Stimulated activated CD4-positive, alpha-beta T cell treated with anti-CD3 and anti-CD28 coated beads, Interleukin-12 subunit alpha, Interleukin-12 subunit beta, amount 100 ng/mL, for 24 hours (primary cell): ENCODE measurements at regions not wholly inside any gene's neighbourhood (a gene's known extent, or its start where the extent isn't known, plus 50 kb on each side); places are given as distances from the start of the nearest gene placed in this dataset.
"Not testable (repeated sequence)": the region's sequence is repeated elsewhere in the genome, so short reads cannot be mapped to it uniquely, and the experiment has no call there.

ENCODE experiments used
- DNase-seq, 2 experiments: peaks; one replicate each; pipeline ENCODE4 v3.0.0-alpha.2; 2020; ENCODE audit warnings: low read depth in 2 of 2

DNA sequence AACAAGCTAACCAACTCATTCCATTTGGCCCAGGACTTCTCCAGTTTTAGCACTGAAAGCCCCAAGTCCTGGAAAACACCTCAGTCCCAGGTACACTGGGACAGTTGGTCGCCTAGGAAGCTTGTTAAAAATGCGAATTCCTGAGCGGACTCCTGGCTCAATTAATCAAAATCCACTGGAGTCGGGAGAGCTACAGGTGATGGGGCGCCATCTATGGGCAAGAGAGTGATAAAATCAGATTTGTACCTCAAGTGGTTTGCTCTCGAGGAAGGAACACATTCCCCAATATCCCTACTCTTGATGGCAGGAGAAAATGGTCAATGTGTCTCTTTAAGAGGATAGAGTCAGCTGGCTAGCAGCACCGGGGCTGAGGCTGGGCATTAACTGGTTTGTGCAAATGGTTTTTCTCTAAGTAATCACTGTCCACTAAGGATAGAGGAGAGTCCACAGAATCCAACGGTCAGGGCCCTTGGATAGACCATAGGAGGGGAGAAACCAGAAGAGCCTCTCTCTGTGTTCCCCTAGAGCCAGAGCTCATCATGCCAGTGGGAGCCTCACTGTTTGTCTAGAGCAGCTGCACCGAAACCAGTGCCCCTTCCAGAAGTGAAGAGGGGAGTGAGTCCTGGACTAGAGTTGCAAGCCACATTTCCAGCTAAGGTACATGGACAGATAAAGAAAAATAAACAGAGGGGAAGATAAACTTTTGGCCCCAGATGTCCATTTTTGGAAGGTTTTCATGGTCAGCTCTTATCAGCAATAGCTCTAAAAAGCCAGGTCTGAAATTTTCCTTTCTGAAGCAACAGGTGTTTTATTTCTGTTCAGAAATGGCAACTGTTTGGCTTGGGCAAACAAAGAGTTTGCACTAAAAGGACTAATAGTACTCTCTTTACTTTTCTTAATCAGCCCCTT lies 148.5 kb downstream of the TENT5C start:
- peak in 1 of 2 experiments; percentile 32 for DNase-seq

DNA sequence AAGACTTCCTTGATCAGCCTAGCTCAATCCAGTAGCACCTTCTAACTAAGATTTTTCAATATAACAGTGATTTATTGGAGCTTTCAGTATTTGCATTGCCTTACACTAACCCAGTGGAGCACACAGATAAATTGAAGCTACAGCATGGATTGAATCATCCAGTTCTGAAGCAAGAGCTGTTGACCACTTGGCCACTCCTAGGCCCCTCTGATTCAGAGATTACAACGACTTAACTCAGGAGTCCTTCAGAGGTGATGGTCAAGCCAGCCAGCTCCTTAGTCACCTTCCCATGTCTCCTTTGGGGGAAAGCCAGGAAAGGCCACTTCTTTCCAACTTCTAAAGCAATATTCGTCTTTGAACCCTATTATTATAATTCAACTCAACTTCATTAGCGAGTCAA lies 151.8 kb downstream of the TENT5C start:
- DNase-seq: no peak

GRCh38 chr1:117758444-117759316 lies 152.8 kb downstream of the TENT5C start:
- DNase-seq: peak; percentile 48 to 49

DNA sequence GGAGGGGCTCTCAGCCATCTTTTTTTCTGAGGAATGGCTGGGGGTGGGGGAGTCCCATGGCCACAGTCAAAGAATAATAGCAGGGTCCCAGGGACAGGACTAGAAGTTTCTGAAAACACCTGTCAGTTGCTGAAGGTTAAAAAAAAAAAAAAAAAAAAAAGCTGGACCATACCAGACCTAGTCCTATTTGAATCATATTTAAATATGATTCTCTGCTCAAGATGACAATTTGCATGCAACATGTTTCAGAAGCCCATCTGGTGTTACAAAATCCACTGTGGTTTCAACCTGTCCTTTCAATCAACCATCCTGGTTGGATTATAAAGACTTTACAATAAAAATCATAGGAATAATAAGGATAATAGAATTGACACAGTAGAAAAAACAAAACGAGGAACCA lies 153.7 kb downstream of the TENT5C start:
- no peak for DNase-seq

GRCh38 chr1:117760069-117760468 lies 154.2 kb downstream of the TENT5C start:
- DNase-seq: no peak

GRCh38 chr1:117760485-117760884 lies 154.6 kb downstream of the TENT5C start:
- DNase-seq: no peak

GRCh38 chr1:117767756-117768155 lies 161.7 kb downstream of the GDAP2 start:
- DNase-seq: not testable (repeated sequence)

- no peak for DNase-seq
Observed at GRCh38 chr1:117770981-117771531, 158.4 kb downstream of the GDAP2 start.

- DNase-seq: no peak
Observed at GRCh38 chr1:117779364-117779763, 150.1 kb downstream of the GDAP2 start.

- no peak for DNase-seq
Observed at GRCh38 chr1:117780687-117781475, 148.5 kb downstream of the GDAP2 start.

DNA sequence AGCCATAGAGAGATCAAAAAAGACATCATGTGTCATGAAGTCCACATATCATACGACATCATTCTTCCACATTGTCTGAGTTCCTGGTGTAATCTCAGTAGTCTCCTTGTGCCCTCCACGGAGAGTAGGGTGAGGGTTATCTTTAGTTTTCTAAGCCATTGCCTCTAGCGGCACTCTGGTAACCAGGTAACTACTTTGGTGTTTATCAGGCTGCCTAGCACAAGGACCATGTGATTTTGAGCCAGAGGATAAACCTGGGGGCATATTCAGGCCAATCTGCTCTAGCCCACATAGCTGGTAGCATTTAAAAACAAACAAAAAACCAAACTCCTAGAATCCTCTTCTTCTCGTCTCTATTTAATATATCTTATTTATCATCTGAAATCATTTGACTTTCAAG lies 147.4 kb downstream of the GDAP2 start:
- no peak for DNase-seq

- DNase-seq: no peak
Observed at GRCh38 chr1:117783606-117784396, 145.6 kb downstream of the GDAP2 start.

GRCh38 chr1:117788014-117788413 lies 141.4 kb downstream of the GDAP2 start:
- DNase-seq: no peak

DNA sequence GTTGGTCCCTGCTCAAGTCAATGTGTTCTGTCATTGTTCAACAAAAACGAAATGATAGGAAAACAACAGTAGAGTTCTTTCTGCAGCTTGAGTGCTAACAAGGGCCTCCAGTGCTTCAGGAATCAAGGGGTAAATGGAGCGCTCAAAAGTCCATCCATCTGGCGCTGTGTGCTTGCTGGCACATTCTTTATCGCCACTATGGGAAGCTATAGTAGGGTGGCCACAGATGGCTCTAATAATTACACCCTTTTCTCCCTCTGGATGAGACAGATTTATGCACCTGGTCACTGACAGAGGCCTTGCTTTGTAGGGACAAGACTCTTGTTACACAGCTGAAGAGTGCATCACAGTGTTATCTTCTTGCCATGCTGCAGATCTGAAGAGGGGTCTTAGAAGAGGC lies 136.0 kb downstream of the GDAP2 start:
- DNase-seq: no peak

DNA sequence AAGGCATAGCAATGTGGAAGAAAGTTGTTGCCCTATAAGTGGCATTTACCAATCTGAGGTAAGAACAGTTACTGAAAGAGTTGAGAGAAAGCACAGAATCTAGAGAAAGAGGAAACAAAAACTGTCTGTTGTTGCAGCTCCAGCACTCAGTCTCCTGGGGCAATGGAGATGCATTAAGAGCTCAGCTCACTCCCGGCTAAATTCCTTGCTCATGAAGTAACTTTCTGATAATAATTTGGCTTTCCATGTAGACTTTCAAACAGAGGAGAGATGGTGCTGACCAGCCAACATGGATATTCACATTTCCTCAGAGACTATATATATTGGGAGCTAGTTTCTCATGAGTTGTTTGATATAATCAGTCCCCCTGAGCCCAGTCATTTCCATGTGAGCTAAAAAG lies 135.3 kb downstream of the GDAP2 start:
- no peak for DNase-seq

DNA sequence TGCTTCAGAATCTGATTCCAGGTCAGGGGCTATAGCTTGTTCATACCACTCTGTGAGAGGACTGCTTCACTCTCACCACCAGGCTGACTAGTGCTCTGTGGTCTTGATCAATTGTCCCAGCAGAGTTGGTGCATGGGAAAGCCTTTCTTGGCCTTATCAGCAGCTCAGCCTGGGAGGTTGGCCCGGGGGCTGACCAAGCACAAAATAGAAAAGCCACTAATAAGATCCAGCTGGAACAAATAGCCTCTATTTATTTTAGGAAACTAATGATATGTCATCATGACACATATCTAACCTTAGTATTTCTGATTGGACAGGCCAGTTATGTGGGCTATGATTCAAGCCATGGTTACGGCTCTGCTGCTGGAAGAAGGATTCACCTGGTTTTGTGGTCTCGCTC lies 134.2 kb downstream of the GDAP2 start:
- DNase-seq: no peak

DNA sequence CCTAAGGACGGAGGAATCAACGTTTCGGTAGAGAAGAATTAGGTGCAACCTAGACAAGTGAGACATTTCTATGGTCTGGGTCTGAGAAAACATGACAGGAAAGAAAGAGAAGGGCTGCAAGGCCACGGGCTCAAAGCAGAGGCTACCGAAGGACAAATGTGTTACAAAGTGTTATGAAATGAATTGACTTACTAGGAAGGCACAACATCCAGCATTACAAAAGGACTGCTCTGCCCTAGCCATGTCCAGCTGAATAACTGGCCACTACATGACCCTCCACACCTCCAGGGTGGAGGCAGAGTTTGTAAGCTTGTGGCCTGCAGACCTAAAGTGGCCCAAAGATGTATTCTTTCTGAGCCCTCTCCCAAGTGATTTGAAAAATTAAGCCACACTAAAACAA lies 133.6 kb downstream of the GDAP2 start:
- no peak for DNase-seq

DNA sequence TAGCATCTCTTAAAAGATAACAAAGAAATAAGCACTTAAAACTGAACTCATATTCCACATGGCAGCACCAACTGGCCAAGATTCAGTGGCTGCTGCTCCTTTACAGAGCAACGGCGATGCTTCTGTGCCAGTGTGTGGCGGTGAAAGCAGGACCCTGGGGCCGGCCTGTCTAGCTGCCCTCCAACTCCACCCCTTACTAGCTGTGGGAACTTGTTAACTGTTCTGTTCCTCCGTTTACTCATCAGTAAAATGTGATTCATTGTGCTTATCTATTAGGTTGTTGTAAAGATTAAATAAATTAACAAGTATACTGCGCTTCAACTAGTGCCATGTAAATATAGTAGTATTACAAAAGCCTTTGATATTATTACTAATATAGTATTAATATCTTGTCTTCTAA lies 133.2 kb downstream of the GDAP2 start:
- no peak for DNase-seq

DNA sequence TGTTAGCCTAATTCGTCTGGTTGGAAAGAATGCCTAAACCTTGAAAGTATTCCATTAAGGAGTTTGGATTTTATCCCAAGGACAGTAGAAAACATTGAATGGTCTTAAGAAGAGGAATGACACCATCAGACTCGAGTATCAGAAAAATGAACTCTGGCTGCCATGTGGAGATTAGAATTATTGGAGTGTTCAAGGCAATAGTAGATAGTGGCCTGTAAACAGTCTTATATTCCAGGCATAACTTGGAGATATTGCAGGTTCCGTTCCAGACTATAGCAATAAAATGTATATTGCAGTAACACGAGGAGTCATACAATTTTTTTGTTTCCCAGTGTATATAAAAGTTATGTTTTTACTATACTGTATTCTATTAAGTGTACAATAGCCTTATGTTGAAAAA lies 130.9 kb downstream of the GDAP2 start:
- DNase-seq: no peak

DNA sequence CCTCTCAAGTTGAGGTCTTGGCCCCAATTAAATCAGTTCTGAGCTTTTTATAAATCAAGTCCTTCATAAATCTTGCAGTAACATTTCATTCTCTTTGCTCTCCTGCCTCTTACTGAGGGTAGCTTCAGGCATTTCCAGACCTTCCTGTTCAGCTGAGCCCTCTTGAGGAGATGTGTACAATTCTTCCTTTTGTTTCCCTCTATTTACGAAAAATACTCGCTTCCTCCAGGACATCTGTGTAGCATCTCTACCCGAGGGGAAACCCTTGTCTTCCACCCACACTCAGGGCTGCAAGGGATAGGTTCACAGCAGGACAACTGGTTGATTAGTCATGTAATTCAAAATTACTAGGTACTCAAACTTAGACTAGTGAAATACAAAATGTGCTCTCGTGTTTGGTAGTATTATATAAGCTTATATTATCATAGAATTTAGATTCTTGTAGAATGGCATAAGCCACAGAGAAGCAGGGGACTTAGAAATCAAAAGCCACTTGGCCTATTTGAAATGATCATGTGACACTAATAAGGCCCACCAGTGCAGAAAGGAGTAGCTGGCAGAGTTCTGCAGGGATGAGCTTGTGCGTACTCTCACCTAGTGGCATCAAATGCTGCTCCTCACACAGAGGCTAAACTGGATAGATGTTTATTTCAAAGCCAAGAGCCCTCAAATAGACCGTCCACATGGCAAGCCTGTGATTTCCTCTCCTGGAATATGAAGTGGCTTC lies 126.7 kb downstream of the GDAP2 start:
- DNase-seq: no peak
